SH-SY5Y (cell line): ENCODE measurements at regions not wholly inside any gene's neighbourhood (a gene's known extent, or its start where the extent isn't known, plus 50 kb on each side); places are given as distances from the start of the nearest gene placed in this dataset.

ENCODE experiments used
- GATA2 ChIP-seq: IDR thresholded peaks from 2 replicates; pipeline ENCODE4 v1.6.1; 2011; ENCODE audit warnings: mild to moderate bottlenecking, low read depth, low read length
- GATA3 ChIP-seq: IDR thresholded peaks from 2 replicates; pipeline ENCODE4 v1.6.1; 2011; ENCODE audit warnings: low read depth, mild to moderate bottlenecking, low read length, moderate library complexity

DNA sequence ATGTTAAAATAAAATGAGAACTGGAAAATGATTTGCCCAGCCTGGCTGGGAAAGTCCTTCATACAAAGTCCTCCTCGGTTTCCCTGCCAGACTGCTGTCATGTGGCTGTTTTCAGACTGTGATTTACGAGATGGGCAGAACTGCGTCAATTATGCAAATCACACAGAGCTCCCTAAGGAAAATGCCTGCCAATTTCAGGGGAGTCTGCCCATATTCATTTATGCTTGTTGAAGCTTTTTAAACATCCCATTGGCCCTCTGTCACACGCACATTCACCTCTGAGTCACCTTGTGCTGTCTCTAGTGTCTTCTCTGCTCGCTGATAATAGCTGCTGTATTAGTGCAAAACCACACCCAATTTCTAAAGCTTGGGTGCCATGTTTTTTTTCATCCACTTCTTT lies 81.7 kb upstream of the FAM20A start:
- TF ChIP-seq GATA3 = no peak
- no peak for TF ChIP-seq GATA2

GRCh38 chr17:68679882-68680281 lies 78.7 kb upstream of the FAM20A start:
- TF ChIP-seq GATA3 (no peak), GATA2 (no peak)

DNA sequence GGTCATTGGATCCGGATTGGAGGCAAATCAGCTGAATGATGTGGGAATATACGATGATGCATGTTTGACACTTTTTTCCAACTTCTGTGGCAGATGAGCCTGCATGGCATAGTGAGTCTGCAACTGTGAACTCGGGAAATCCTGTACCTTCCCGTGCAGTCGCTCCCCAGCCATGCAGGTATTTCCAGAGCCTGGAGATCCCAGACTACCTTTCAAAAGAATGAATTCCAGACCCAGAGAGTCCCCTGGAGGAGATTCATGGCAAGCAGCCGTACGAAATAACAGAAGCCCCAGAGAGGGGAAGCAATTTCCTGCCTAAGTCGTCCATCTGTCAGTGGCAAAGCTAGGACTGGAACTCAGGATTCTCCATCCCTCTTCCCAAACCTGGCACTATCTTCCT lies 75.7 kb upstream of the FAM20A start:
- no peak for TF ChIP-seq GATA2
- no peak for TF ChIP-seq GATA3

DNA sequence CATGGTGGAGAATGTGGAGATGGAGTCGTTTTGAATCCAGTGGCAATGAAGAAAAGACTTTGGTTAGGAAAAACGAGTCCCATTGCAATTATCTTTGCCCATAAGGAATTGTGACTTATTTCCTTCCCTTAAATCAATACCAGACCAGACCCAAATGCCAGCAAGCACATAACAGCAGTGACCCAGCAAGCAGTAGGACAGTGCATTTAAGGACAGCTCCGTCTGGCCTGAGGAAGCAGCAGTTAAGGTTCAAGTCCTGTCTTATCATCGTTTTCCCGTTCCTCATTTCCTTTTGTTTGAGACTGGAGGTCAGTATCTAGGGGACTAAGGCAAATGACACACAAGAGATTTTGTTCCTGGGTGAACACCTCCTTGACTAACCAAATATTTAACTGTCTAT lies 74.6 kb upstream of the FAM20A start:
- TF ChIP-seq GATA2 (no peak), GATA3 (no peak)

- no peak for TF ChIP-seq GATA2
- TF ChIP-seq GATA3 = no peak
Measured at GRCh38 chr17:68674029-68674925, 73.1 kb upstream of the FAM20A start.

GRCh38 chr17:68670967-68671693 lies 70.0 kb upstream of the FAM20A start:
- no peak for TF ChIP-seq GATA3
- TF ChIP-seq GATA2 = no peak

DNA sequence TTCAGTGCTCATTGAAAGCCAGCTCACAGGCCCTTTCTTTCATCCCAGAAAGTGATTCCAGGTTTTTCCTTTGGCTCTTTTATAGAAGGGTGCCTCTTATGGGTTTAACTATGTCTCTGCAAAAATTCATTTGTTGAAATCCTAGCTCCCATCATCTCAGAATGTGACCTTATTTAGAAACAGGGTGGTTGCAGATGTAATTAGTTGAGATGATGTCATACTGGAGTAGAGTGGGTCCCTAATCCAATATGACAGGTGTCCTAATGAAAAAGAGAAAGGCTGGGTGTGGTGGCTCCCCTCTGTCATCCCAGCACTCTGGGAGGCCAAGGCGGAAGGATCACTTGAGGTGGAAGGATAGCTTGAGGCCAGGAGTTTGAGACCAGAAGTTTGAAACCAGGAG lies 64.2 kb upstream of the FAM20A start:
- TF ChIP-seq GATA3 (no peak), GATA2 (no peak)

DNA sequence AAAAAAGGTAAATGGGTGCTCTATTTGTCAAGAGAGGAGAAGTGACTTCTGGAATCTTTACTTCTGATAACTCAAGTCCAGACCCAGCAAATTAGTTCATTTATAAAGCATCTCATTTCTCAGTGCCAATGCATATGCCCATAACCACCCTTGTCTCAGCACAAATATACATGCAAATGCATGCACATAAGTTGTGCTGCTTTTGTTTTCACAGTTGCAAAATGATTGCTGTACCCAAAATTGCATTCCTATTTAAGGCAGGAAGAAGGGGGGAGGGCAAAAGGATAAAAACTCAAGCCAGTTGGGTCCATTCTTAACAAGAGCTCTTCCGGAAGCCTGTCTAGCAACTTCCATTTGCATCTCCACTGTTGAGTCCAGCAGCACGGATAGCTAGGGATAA lies 61.3 kb upstream of the FAM20A start:
- no peak for TF ChIP-seq GATA3
- no peak for TF ChIP-seq GATA2

- no peak for TF ChIP-seq GATA2
- no peak for TF ChIP-seq GATA3
Measured at GRCh38 chr17:68662037-68662432, 60.9 kb upstream of the FAM20A start.

DNA sequence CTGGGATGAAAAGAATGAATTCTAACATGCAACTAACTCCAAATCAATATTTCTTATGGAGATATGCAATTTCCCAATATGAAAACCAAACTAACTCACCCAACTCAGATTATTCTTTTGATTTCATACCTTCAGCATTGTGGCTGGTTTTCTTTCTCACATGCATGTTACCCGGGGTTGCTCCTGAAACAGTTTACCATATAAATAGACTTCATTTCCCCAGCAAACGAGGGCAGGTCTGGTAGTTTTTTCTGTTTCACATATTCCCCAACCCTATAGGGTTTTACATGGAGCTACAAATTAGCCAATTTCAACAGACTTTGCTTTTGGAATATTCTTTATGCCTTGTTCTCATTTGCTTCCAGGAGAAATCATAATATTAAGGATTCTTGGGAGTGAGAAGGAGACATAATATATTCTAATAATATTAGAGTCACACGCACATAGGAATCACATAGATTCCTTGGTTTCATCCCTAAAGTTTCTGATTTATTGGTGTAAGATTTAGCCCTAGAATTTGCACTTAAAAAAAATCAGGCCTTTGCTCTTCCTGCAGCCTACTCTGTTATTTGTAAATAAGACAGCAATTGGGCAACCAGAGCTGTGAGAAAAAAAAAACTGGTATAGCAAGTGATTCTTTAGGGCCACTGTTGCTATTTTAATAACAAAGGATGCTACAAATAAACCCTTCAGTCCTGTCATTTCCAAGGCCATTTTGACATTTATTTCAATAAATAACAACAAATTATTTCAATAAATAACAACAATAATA lies 60.3 kb upstream of the FAM20A start:
- no peak for TF ChIP-seq GATA3
- TF ChIP-seq GATA2 = no peak

GRCh38 chr17:68660302-68660701 lies 59.1 kb upstream of the FAM20A start:
- TF ChIP-seq GATA2 (no peak), GATA3 (no peak)

GRCh38 chr17:68658999-68659780 lies 58.0 kb upstream of the FAM20A start:
- TF ChIP-seq GATA2 (no peak), GATA3 (no peak)

DNA sequence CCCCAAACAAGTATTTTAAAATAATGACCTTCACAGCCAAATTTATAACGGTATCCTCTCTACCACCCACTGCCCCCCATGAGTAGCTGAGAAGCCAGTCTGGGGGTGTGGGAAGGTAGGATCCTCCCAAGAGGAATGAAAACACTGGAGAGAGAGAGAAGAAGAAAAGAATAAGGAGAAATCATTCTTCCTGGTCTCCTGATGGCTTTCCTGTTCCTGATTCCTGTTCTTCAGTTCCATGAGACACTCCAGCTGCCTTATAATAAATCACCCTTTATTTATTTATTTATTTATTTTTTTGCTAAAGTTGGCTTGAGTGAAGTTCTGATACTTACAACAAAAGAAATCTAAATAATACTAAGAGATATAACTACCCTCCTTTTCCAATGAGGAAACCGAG lies 56.4 kb upstream of the FAM20A start:
- TF ChIP-seq GATA2 (no peak), GATA3 (no peak)
